H9 (cell line): ENCODE measurements at regions not wholly inside any gene's neighbourhood (a gene's known extent, or its start where the extent isn't known, plus 50 kb on each side); places are given as distances from the start of the nearest gene placed in this dataset.

ENCODE experiments used
- DNase-seq: peaks from one replicate; pipeline ENCODE4 v3.0.0-alpha.2; 2017
- H2AFZ ChIP-seq: one replicate; pipeline ENCODE4 v1.6.1; 2013; ENCODE audit warnings: mild to moderate bottlenecking, low read length, control low read depth, moderate library complexity
- H2AK5ac ChIP-seq: 2 replicates; pipeline ENCODE4 v1.6.1; 2013; ENCODE audit warnings: low read length, control low read depth, mixed read lengths; ENCODE audit not compliant: insufficient read length
- H2BK120ac ChIP-seq: one replicate; pipeline ENCODE4 v1.6.1; 2013; ENCODE audit warnings: low read depth, mild to moderate bottlenecking, low read length, control low read depth, inconsistent platforms; ENCODE audit not compliant: poor library complexity, severe bottlenecking
- H2BK12ac ChIP-seq: 2 replicates; pipeline ENCODE4 v1.6.1; 2013; ENCODE audit warnings: low read length, control low read depth, mixed read lengths, low read depth; ENCODE audit not compliant: insufficient read length
- H2BK15ac ChIP-seq: 2 replicates; pipeline ENCODE4 v1.6.1; 2013; ENCODE audit warnings: low read depth, low read length, control low read depth
- H2BK20ac ChIP-seq: one replicate; pipeline ENCODE4 v1.6.1; 2013; ENCODE audit warnings: low read depth, mild to moderate bottlenecking, low read length, control low read depth, inconsistent platforms; ENCODE audit not compliant: poor library complexity, severe bottlenecking
- H2BK5ac ChIP-seq: 2 replicates; pipeline ENCODE4 v1.6.1; 2013; ENCODE audit warnings: low read length, control low read depth, mixed read lengths; ENCODE audit not compliant: insufficient read length
- H3K14ac ChIP-seq: 2 replicates; pipeline ENCODE4 v1.6.1; 2013; ENCODE audit warnings: low read length, control low read depth; ENCODE audit not compliant: insufficient read depth
- H3K18ac ChIP-seq: 2 replicates; pipeline ENCODE4 v1.6.1; 2013; ENCODE audit warnings: low read depth, mild to moderate bottlenecking, mixed read lengths, low read length, control low read depth; ENCODE audit not compliant: insufficient read length
- H3K23ac ChIP-seq: 2 replicates; pipeline ENCODE4 v1.6.1; 2013; ENCODE audit warnings: low read length, control low read depth, mixed read lengths, low read depth; ENCODE audit not compliant: insufficient read length
- H3K23me2 ChIP-seq: 2 replicates; pipeline ENCODE4 v1.6.1; 2013; ENCODE audit warnings: low read depth, mild to moderate bottlenecking, mixed read lengths, low read length, control low read depth; ENCODE audit not compliant: insufficient read length, poor library complexity, severe bottlenecking
- H3K27ac ChIP-seq: 2 replicates; pipeline ENCODE4 v1.5.1; 2013; ENCODE audit warnings: low read length, control low read depth, mixed read lengths, low read depth; ENCODE audit not compliant: insufficient read length
- H3K27me3 ChIP-seq: 2 replicates; pipeline ENCODE4 v1.6.1; 2013; ENCODE audit warnings: low read length, control low read depth, inconsistent platforms; ENCODE audit not compliant: insufficient read depth
- H3K4ac ChIP-seq: 2 replicates; pipeline ENCODE4 v1.6.1; 2013; ENCODE audit warnings: low read depth, mild to moderate bottlenecking, control low read depth, inconsistent platforms, low read length, moderate library complexity
- H3K4me1 ChIP-seq: 2 replicates; pipeline ENCODE4 v1.6.1; 2013; ENCODE audit warnings: low read length, control low read depth, inconsistent platforms; ENCODE audit not compliant: insufficient read depth
- H3K4me2 ChIP-seq: 2 replicates; pipeline ENCODE4 v1.6.1; 2013; ENCODE audit warnings: low read length, control low read depth, mixed read lengths; ENCODE audit not compliant: insufficient read length, insufficient read depth
- H3K56ac ChIP-seq: 2 replicates; pipeline ENCODE4 v1.6.1; 2013; ENCODE audit warnings: low read depth, mild to moderate bottlenecking, mixed read lengths, low read length, control low read depth; ENCODE audit not compliant: insufficient read length
- H3K79me1 ChIP-seq: 2 replicates; pipeline ENCODE4 v1.6.1; 2013; ENCODE audit warnings: low read depth, mild to moderate bottlenecking, moderate library complexity, low read length, control low read depth, inconsistent platforms; ENCODE audit not compliant: insufficient read depth, poor library complexity, severe bottlenecking
- H3K79me2 ChIP-seq: 2 replicates; pipeline ENCODE4 v1.6.1; 2013; ENCODE audit warnings: low read length, control low read depth, inconsistent platforms; ENCODE audit not compliant: insufficient read depth
- H3K9ac ChIP-seq: 2 replicates; pipeline ENCODE4 v1.6.1; 2013; ENCODE audit warnings: low read length, control low read depth, mixed read lengths; ENCODE audit not compliant: insufficient read length; ENCODE audit errors: extremely low read depth
- H3K9me3 ChIP-seq: one replicate; pipeline ENCODE4 v1.6.1; 2013; ENCODE audit warnings: low read depth, low read length, inconsistent platforms; ENCODE audit not compliant: control insufficient read depth
- H3T11ph ChIP-seq: one replicate; pipeline ENCODE4 v1.6.1; 2013; ENCODE audit warnings: mild to moderate bottlenecking, low read length, control low read depth, inconsistent platforms
- H4K20me1 ChIP-seq: one replicate; pipeline ENCODE4 v1.6.1; 2013; ENCODE audit not compliant: control insufficient read depth, insufficient read length, insufficient read depth
- H4K5ac ChIP-seq: 2 replicates; pipeline ENCODE4 v1.6.1; 2013; ENCODE audit warnings: low read depth, mild to moderate bottlenecking, mixed read lengths, low read length, control low read depth; ENCODE audit not compliant: insufficient read length
- H4K8ac ChIP-seq: replicated peaks from 2 replicates; pipeline ENCODE4 v1.6.1; 2013; ENCODE audit warnings: low read length, control low read depth, mixed read lengths, low read depth; ENCODE audit not compliant: insufficient read length
- H4K91ac ChIP-seq: 2 replicates; pipeline ENCODE4 v1.6.1; 2013; ENCODE audit warnings: low read depth, mild to moderate bottlenecking, moderate library complexity, mixed read lengths, low read length, control low read depth; ENCODE audit not compliant: insufficient read length
- H3K27ac Mint-ChIP-seq, 3 experiments: 2 replicates in 2 of 3; 3 replicates in 1 of 3; pipeline ENCODE4 v1.8.0; 2020 to 2021; ENCODE audit warnings: mixed read lengths in 3 of 3, mild to moderate bottlenecking in 1 of 3, moderate library complexity in 1 of 3
- H3K27me3 Mint-ChIP-seq: 2 replicates; pipeline ENCODE4 v1.8.0; 2021; ENCODE audit warnings: low read depth, mild to moderate bottlenecking, moderate library complexity, mixed read lengths
- H3K36me3 Mint-ChIP-seq, 3 experiments: 2 replicates in 2 of 3; 3 replicates in 1 of 3; pipeline ENCODE4 v1.8.0; 2020 to 2021; ENCODE audit warnings: low read depth in 3 of 3, mixed read lengths in 3 of 3; ENCODE audit not compliant: insufficient read depth in 1 of 3
- H3K4me1 Mint-ChIP-seq, 2 experiments: 2 replicates each; pipeline ENCODE4 v1.8.0; 2020; ENCODE audit warnings: mixed read lengths in 2 of 2
- H3K4me3 Mint-ChIP-seq, 2 experiments: 2 replicates in 1 of 2; 3 replicates in 1 of 2; pipeline ENCODE4 v1.8.0; 2020 to 2021; ENCODE audit warnings: mild to moderate bottlenecking in 2 of 2, mixed read lengths in 2 of 2, moderate library complexity in 1 of 2
- H3K9me3 Mint-ChIP-seq, 2 experiments: 2 replicates in 1 of 2; 3 replicates in 1 of 2; pipeline ENCODE4 v1.8.0; 2020; ENCODE audit warnings: mild to moderate bottlenecking in 2 of 2, mixed read lengths in 2 of 2, moderate library complexity in 1 of 2
- WGBS: extraction: QIAGEN DNeasy Blood & Tissue Kit; methylation state at CpG from one replicate; pipeline ENCODE4 v1.1.7; 2013; ENCODE audit warnings: missing lambda C conversion rate, low lambda C conversion rate, mixed read lengths; ENCODE audit not compliant: insufficient read length; ENCODE audit errors: extremely low coverage; 5-methylcytosine and 5-hydroxymethylcytosine counted together
- TF ChIP-seq, protein P1 (sequence below): fragments of 200-600 bp; sonication (generic); conservative IDR thresholded peaks from 3 replicates; pipeline ENCODE4 v1.8.0; 2021; ENCODE audit warnings: antibody characterized with exemption, mild to moderate bottlenecking

DNA sequence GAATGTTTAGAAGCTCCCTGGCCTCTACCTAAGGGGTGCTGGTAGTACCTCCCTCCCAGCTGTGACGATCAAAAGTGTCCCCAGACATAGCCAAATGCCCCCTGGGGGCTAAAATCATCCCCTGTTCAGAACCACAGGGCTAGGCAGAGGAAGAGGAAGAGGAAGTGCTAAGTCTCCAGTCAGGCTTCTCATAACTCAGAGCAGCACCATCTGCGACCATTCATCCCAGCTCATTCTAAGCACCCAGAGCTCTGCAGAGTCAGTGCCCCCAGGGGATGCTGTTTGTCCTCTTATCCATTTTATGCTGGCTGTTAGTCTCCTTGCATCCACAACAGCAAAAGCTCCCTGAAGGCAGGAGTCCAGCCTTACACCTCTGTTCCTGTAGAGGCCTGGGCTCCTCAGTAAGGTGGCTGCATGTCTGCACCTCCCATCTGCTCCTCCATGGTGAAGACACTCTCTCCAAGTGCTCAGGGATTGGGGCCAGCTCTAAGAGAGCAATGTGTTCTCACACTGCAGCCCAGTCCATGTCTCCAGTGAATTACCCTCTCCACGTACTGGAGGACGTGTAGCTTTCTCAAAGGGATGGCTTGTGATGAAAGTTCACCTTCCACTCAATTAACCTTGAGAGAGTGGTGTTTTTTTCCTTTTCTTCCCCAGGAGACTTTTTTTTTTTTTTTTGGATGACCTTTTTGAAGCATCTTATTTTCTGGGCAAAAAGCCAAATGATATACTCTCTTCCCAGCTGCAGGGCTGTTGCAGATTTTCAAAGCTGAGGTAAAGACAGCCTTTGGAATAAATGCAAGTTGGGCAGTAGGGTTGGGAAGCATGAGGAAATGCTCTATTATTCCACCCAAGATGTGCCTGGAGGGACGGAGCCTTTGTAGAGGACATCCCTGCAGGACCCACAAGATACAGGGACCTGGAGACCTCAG, 158.9 kb upstream of the SLC14A2 start:
- TF ChIP-seq, protein P1, sequence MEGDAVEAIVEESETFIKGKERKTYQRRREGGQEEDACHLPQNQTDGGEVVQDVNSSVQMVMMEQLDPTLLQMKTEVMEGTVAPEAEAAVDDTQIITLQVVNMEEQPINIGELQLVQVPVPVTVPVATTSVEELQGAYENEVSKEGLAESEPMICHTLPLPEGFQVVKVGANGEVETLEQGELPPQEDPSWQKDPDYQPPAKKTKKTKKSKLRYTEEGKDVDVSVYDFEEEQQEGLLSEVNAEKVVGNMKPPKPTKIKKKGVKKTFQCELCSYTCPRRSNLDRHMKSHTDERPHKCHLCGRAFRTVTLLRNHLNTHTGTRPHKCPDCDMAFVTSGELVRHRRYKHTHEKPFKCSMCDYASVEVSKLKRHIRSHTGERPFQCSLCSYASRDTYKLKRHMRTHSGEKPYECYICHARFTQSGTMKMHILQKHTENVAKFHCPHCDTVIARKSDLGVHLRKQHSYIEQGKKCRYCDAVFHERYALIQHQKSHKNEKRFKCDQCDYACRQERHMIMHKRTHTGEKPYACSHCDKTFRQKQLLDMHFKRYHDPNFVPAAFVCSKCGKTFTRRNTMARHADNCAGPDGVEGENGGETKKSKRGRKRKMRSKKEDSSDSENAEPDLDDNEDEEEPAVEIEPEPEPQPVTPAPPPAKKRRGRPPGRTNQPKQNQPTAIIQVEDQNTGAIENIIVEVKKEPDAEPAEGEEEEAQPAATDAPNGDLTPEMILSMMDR = no peak

More for the DNA sequence above, 158.9 kb upstream of the SLC14A2 start:
- Histone ChIP-seq H4K91ac (no peak overlapping the region), H3K56ac (no peak overlapping the region), H3K18ac (no peak overlapping the region), H3T11ph (no peak overlapping the region), H3K14ac (no peak overlapping the region), H3K79me1 (no peaks in the 10 kb centered on the region), H2BK5ac (no peak overlapping the region), H3K27ac (no peak overlapping the region), H3K4me1 (no peaks in the 10 kb centered on the region), H3K4ac (no peak overlapping the region), H2BK12ac (no peak overlapping the region), H2AFZ (no peak overlapping the region), H2BK15ac (no peak overlapping the region), H2AK5ac (no peak overlapping the region), H3K27me3 (no peaks in the 10 kb centered on the region), H3K9ac (no peak overlapping the region), H2BK120ac (no peak overlapping the region), H2BK20ac (no peak overlapping the region), H4K20me1 (no peaks in the 10 kb centered on the region), H4K8ac (no peak overlapping the region), H3K23me2 (no peaks in the 10 kb centered on the region), H3K79me2 (no peaks in the 10 kb centered on the region), H3K4me2 (no peak overlapping the region), H3K23ac (no peak overlapping the region), H4K5ac (no peak overlapping the region), H3K9me3 (no peaks in the 10 kb centered on the region)
- H3K9me3 Mint-ChIP-seq = peaks cover 3% of the 10 kb centered on the region in 2 experiments; a peak in 3 of 5 replicates
- no peak for DNase-seq
- H3K27ac Mint-ChIP-seq = no peak overlapping the region
- peaks cover 0 to 3% (median 0%) of the 10 kb centered on the region in 3 experiments; a peak in 2 of 7 replicates for H3K36me3 Mint-ChIP-seq
- H3K4me3 Mint-ChIP-seq = no peak overlapping the region
- H3K4me1 Mint-ChIP-seq = no peaks in the 10 kb centered on the region; a peak in 1 of 4 replicates
- H3K27me3 Mint-ChIP-seq = peaks cover 2% of the 10 kb centered on the region; the same call in 1 of the 2 replicates
- WGBS = no CpG with 5 or more reads among the region's 5 CpGs
